K562 (cell line): ENCODE measurements at regions not wholly inside any gene's neighbourhood (a gene's known extent, or its start where the extent isn't known, plus 50 kb on each side); places are given as distances from the start of the nearest gene placed in this dataset.

Source experiments
- ATF3 ChIP-seq, 2 experiments: fragments of 450-650 bp in 1 of 2; sonication (generic) in 1 of 2; formaldehyde crosslinking in 1 of 2; IDR thresholded peaks in 1 of 2; conservative IDR thresholded peaks in 1 of 2; 2 replicates each; pipeline versions ENCODE4 v1.6.1 to v1.8.1; 2016 to 2023; ENCODE audit warnings: mild to moderate bottlenecking in 2 of 2, moderate library complexity in 2 of 2, inconsistent platforms in 1 of 2, missing genetic modification reagents in 1 of 2
- BRF1 ChIP-seq: IDR thresholded peaks from 3 replicates; pipeline ENCODE4 v1.6.1; 2011; ENCODE audit warnings: borderline replicate concordance, mild to moderate bottlenecking; ENCODE audit not compliant: insufficient read length; ENCODE audit errors: extremely low read depth
- CTBP1 ChIP-seq: fragments of 450-650 bp; IDR thresholded peaks from 2 replicates; pipeline ENCODE4 v1.6.1; 2016; ENCODE audit warnings: borderline replicate concordance
- E2F4 ChIP-seq: sonication (generic); formaldehyde crosslinking; IDR thresholded peaks from 2 replicates; pipeline ENCODE4 v1.8.0; 2022; ENCODE audit warnings: mild to moderate bottlenecking, low read depth, missing genetic modification reagents
- EZH2 ChIP-seq: IDR thresholded peaks from 2 replicates; pipeline ENCODE4 v1.6.1; 2012; ENCODE audit warnings: low read depth, mild to moderate bottlenecking, inconsistent platforms, low read length, borderline replicate concordance
- POLR2A ChIP-seq: fragments of 450-650 bp; conservative IDR thresholded peaks from 2 replicates; pipeline ENCODE4 v1.6.1; 2016
- RB1 ChIP-seq: fragments of 450-650 bp; IDR thresholded peaks from 2 replicates; pipeline ENCODE4 v1.6.1; 2017; ENCODE audit warnings: low read depth, mild to moderate bottlenecking
- RBM39 ChIP-seq: fragments of 200-400 bp; formaldehyde crosslinking; optimal IDR thresholded peaks from 2 replicates; pipeline ENCODE3; 2018; ENCODE audit warnings: low read depth, low read length
- ZZZ3 ChIP-seq: fragments of 450-650 bp; IDR thresholded peaks from 2 replicates; pipeline ENCODE4 v1.6.1; 2016; ENCODE audit warnings: antibody characterized with exemption, mild to moderate bottlenecking, moderate library complexity
- TF ChIP-seq, protein P1 (sequence below), 3 experiments: IDR thresholded peaks in 2 of 3; conservative IDR thresholded peaks in 1 of 3; 2 replicates each; pipeline ENCODE4 v1.5.1; 2011 to 2012; ENCODE audit warnings: low read length in 3 of 3, mild to moderate bottlenecking in 3 of 3, control low read depth in 2 of 3, improper control_type of control experiment in 1 of 3, inconsistent platforms in 1 of 3, low read depth in 1 of 3, mixed read lengths in 1 of 3, moderate library complexity in 1 of 3; ENCODE audit not compliant: insufficient read depth in 2 of 3
- TF ChIP-seq, protein P2 (sequence below), 2 experiments: IDR thresholded peaks; 2 replicates each; pipeline ENCODE4 v1.6.1; 2011; ENCODE audit warnings: borderline replicate concordance in 1 of 2, control low read depth in 1 of 2, low read depth in 1 of 2, low read length in 1 of 2, mild to moderate bottlenecking in 1 of 2, mixed read lengths in 1 of 2, moderate library complexity in 1 of 2; ENCODE audit not compliant: insufficient read depth in 1 of 2, insufficient read length in 1 of 2, poor library complexity in 1 of 2, severe bottlenecking in 1 of 2; ENCODE audit errors: extremely low read depth in 1 of 2

DNA sequence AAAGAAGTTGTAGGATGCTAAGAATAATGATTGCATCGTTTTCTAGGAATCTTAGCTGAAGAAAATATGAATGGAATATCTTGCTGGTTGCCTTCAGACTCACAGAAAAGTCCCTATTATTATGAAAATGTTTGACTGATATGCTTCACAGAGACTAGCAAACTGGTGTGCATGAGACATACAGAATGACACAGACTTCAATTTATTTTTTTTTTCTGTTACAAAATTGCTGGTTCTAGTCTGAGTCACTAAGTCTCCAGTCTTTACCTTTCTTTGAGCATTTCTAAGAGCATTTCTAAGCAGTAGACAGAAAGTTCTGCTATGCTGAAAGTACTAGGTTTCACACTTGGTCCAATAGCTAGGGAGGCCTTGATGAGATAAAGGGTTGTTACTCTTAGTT lies 377.6 kb upstream of the ATP2B1 start:
- TF ChIP-seq RB1 (no peak), EZH2 (no peak), RBM39 (no peak), POLR2A (no peak), CTBP1 (no peak), ZZZ3 (no peak), ATF3 (IDR thresholded peaks at IDR 0.05) (no peak), ATF3 (CRISPR knock-in tag; conservative IDR thresholded peaks at IDR 0.05) (no peak), BRF1 (no peak), E2F4 (no peak)
- TF ChIP-seq, protein P1, sequence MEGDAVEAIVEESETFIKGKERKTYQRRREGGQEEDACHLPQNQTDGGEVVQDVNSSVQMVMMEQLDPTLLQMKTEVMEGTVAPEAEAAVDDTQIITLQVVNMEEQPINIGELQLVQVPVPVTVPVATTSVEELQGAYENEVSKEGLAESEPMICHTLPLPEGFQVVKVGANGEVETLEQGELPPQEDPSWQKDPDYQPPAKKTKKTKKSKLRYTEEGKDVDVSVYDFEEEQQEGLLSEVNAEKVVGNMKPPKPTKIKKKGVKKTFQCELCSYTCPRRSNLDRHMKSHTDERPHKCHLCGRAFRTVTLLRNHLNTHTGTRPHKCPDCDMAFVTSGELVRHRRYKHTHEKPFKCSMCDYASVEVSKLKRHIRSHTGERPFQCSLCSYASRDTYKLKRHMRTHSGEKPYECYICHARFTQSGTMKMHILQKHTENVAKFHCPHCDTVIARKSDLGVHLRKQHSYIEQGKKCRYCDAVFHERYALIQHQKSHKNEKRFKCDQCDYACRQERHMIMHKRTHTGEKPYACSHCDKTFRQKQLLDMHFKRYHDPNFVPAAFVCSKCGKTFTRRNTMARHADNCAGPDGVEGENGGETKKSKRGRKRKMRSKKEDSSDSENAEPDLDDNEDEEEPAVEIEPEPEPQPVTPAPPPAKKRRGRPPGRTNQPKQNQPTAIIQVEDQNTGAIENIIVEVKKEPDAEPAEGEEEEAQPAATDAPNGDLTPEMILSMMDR (IDR thresholded peaks at IDR 0.05 in 2 of 3, conservative IDR thresholded peaks at IDR 0.05 in 1 of 3; ENCODE audit: insufficient read depth in 2 of 3, low read depth in 1 of 3, low read length in 3 of 3) = no peak
- TF ChIP-seq, protein P2, sequence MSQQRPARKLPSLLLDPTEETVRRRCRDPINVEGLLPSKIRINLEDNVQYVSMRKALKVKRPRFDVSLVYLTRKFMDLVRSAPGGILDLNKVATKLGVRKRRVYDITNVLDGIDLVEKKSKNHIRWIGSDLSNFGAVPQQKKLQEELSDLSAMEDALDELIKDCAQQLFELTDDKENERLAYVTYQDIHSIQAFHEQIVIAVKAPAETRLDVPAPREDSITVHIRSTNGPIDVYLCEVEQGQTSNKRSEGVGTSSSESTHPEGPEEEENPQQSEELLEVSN (IDR thresholded peaks at IDR 0.05; ENCODE audit: borderline replicate concordance in 1 of 2, extremely low read depth in 1 of 2, insufficient read depth in 1 of 2, insufficient read length in 1 of 2, low read depth in 1 of 2, low read length in 1 of 2, poor library complexity in 1 of 2, severe bottlenecking in 1 of 2) = no peak
